ENCODE measurements at regions not wholly inside any gene's neighbourhood (a gene's known extent, or its start where the extent isn't known, plus 50 kb on each side); places are given as distances from the start of the nearest gene placed in this dataset.

DNA sequence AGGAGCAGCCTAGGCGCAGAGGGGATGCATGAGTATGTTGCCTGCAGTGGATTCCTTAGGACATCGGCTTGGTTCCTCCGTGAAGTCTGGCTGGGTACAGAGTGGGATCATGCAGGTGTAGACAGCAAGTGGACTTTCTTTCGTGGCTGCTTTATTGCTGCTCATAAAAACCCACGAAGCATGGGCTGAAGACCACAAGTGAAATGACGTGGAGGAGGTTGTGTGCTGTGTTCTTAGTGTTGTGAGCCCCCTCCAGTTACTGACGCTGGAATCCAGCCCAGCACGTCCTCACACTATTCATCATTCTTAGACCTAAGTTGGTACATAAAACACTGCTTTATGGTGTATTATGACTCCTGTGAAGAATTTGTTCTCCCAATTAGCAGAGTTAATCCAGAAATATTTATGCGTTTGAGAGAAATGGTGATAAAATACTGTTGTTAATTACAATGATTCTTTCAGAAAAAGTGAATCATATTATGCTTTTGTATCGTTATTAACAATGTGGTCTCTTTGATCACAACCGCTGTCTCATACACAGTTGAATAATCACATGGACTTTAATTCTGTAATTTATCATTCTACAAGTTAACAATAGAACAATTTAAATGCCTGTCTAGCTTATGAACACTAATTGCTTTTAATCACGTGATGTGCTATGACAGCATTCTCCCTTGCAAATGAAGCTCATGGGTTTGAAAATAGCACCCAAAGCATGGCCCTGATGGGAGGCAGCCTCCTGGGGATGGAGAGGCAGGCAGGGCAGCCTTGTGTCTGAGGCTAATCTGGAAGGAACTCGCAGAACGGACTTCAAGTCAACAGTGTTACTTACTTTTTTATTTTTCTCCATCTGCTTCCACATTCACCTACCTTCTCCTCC, 233.9 kb upstream of the SYNDIG1 start:
- in situ Hi-C loops (cut with MboI; ENCODE audit: low pct_unique_long_range_greater_than_20kb, low sequenced_read_pairs, unreplicated experiment) = no loop called here
- no peak for TF ChIP-seq CTCF (IDR thresholded peaks at IDR 0.05; ENCODE audit: extremely low read depth, insufficient read depth, missing control alignments)
- DNase-seq (ENCODE audit: low spot score) = no peak

DNA sequence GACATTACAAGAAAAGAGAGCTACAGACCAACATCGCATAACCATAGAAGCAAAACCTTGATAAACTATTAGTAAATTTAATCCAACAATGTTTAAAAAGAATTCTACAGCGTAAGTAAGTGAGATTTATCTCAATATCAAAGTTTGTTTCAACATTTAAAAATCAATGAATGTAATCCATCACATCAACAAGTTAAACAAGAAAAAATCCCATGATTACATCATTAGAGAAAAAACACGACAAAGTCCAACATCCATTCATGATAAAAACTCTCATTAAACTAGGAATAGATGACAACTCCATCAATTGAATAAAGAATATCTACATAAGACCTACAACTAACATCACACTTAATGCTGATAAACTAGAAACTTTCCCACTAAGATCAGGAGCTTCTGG, 239.0 kb upstream of the GGTLC1 start:
- no peak for TF ChIP-seq CTCF (IDR thresholded peaks at IDR 0.05; ENCODE audit: extremely low read depth, insufficient read depth, missing control alignments)
- in situ Hi-C loops (cut with MboI; ENCODE audit: low pct_unique_long_range_greater_than_20kb, low sequenced_read_pairs, unreplicated experiment) = no loop called here
- DNase-seq (ENCODE audit: low spot score) = no peak

- DNase-seq (ENCODE audit: low spot score) = no peak
- in situ Hi-C loops (cut with MboI; ENCODE audit: low pct_unique_long_range_greater_than_20kb, low sequenced_read_pairs, unreplicated experiment) = no loop called here
- no peak for TF ChIP-seq CTCF (IDR thresholded peaks at IDR 0.05; ENCODE audit: extremely low read depth, insufficient read depth, missing control alignments)
These were observed 223.9 kb upstream of the GGTLC1 start for GRCh38 chr20:24212494-24212893.

DNA sequence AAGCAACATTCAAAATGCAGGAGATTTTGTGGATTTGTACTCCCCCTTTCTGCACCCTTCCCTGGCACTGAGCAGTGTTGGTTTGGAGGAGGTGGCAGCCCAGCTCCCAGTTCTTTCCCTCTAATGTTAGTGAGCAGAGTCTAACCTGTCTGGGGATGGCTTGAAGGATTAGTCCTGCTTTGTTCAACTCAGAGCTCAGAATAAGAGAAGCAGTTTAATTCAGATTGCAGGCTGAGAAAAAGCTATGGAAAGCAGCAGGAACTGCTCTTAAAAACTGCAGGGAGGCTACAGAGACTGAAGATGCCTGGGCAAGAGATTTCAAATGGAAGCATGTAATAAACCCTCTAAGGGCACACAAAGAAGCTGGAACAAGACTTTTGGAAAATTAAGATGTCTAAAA, 223.4 kb upstream of the GGTLC1 start:
- no peak for TF ChIP-seq CTCF (IDR thresholded peaks at IDR 0.05; ENCODE audit: extremely low read depth, insufficient read depth, missing control alignments)
- DNase-seq (ENCODE audit: low spot score) = no peak
- in situ Hi-C loops (cut with MboI; ENCODE audit: low pct_unique_long_range_greater_than_20kb, low sequenced_read_pairs, unreplicated experiment) = no loop called here

- in situ Hi-C loops (cut with MboI; ENCODE audit: low pct_unique_long_range_greater_than_20kb, low sequenced_read_pairs, unreplicated experiment) = no loop called here
- DNase-seq (ENCODE audit: low spot score) = no peak
- TF ChIP-seq CTCF (IDR thresholded peaks at IDR 0.05; ENCODE audit: extremely low read depth, insufficient read depth, missing control alignments) = no peak
These were observed 221.8 kb upstream of the GGTLC1 start for GRCh38 chr20:24210356-24210755.

GRCh38 chr20:24208652-24209051, 220.1 kb upstream of the GGTLC1 start:
- no peak for DNase-seq (ENCODE audit: low spot score)
- TF ChIP-seq CTCF (IDR thresholded peaks at IDR 0.05; ENCODE audit: extremely low read depth, insufficient read depth, missing control alignments) = no peak
- in situ Hi-C loops (cut with MboI; ENCODE audit: low pct_unique_long_range_greater_than_20kb, low sequenced_read_pairs, unreplicated experiment) = no loop called here

Measured in GM13977 (cell line).